Smooth muscle cell (in vitro differentiated cells): ENCODE measurements at regions not wholly inside any gene's neighbourhood (a gene's known extent, or its start where the extent isn't known, plus 50 kb on each side); places are given as distances from the start of the nearest gene placed in this dataset.

ENCODE experiments used
- DNase-seq: peaks from one replicate; lab custom pipeline; 2025; ENCODE audit not compliant: unreplicated experiment; lab: John Stamatoyannopoulos, UW
- H2AFZ ChIP-seq: fragments of 200-600 bp; sonication (generic); 2 replicates; pipeline ENCODE4 v1.6.0; 2016; ENCODE audit warnings: antibody characterized with exemption, low read depth, mild to moderate bottlenecking
- H3F3A ChIP-seq: fragments of 200-600 bp; sonication (generic); 2 replicates; pipeline ENCODE4 v1.6.0; 2017; ENCODE audit warnings: antibody characterized with exemption, low read depth
- H3K27ac ChIP-seq: fragments of 200-600 bp; sonication (generic); 2 replicates; pipeline ENCODE4 v1.5.1; 2016; ENCODE audit warnings: low read depth, mild to moderate bottlenecking
- H3K27me3 ChIP-seq: fragments of 200-600 bp; sonication (generic); 2 replicates; pipeline ENCODE4 v1.6.1; 2016; ENCODE audit warnings: low read depth, mild to moderate bottlenecking
- H3K36me3 ChIP-seq: fragments of 200-600 bp; sonication (generic); 2 replicates; pipeline ENCODE4 v1.5.1; 2016; ENCODE audit warnings: low read depth
- H3K4me1 ChIP-seq: fragments of 200-600 bp; sonication (generic); 2 replicates; pipeline ENCODE4 v1.5.1; 2016; ENCODE audit warnings: low read depth
- H3K4me2 ChIP-seq: fragments of 200-600 bp; sonication (generic); 2 replicates; pipeline ENCODE4 v1.6.0; 2016; ENCODE audit warnings: mild to moderate bottlenecking
- H3K4me3 ChIP-seq: fragments of 200-600 bp; sonication (generic); 2 replicates; pipeline ENCODE4 v1.5.1; 2016; ENCODE audit warnings: mild to moderate bottlenecking
- H3K79me2 ChIP-seq: fragments of 200-600 bp; sonication (generic); 2 replicates; pipeline ENCODE4 v1.6.0; 2016; ENCODE audit warnings: low read depth, mild to moderate bottlenecking
- H3K9ac ChIP-seq: fragments of 200-600 bp; sonication (generic); 2 replicates; pipeline ENCODE4 v1.6.0; 2016; ENCODE audit warnings: low read depth
- H3K9me3 ChIP-seq: fragments of 200-600 bp; sonication (generic); replicated peaks from 2 replicates; pipeline ENCODE4 v1.5.1; 2016; ENCODE audit warnings: low read depth
- H4K20me1 ChIP-seq: fragments of 200-600 bp; sonication (generic); 2 replicates; pipeline ENCODE4 v1.6.0; 2016; ENCODE audit warnings: low read depth
- CTCF ChIP-seq: fragments of 200-600 bp; sonication (generic); IDR thresholded peaks from 2 replicates; pipeline ENCODE4 v1.5.1; 2017; ENCODE audit warnings: borderline replicate concordance, mild to moderate bottlenecking, antibody characterized with exemption; ENCODE audit not compliant: insufficient read depth, poor library complexity, severe bottlenecking
- WGBS: methylation state at CpG from one replicate; pipeline ENCODE4 v1.1.7; 2016; ENCODE audit warnings: low lambda C conversion rate; 5-methylcytosine and 5-hydroxymethylcytosine counted together

- Histone ChIP-seq H3K4me1 (no peaks in the 10 kb centered on the region), H3F3A (no peaks in the 10 kb centered on the region), H3K9me3 (no peaks in the 10 kb centered on the region), H3K4me2 (no peak overlapping the region), H3K27ac (no peak overlapping the region), H3K4me3 (no peak overlapping the region), H3K79me2 (no peaks in the 10 kb centered on the region), H4K20me1 (no peaks in the 10 kb centered on the region), H3K36me3 (no peaks in the 10 kb centered on the region), H3K27me3 (no peaks in the 10 kb centered on the region), H2AFZ (no peak overlapping the region), H3K9ac (no peak overlapping the region)
- DNase-seq = no peak
- no peak for TF ChIP-seq CTCF
These were observed 1479.2 kb downstream of the SLITRK5 start for GRCh38 chr13:89150362-89150761.

- no peaks in the 10 kb centered on the region for H4K20me1 ChIP-seq
- H3K27me3 ChIP-seq = no peaks in the 10 kb centered on the region
- no peak overlapping the region for H2AFZ ChIP-seq
- no peaks in the 10 kb centered on the region for H3F3A ChIP-seq
- H3K36me3 ChIP-seq = no peaks in the 10 kb centered on the region
- DNase-seq = no peak
- no peaks in the 10 kb centered on the region for H3K4me1 ChIP-seq
- no peak overlapping the region for H3K9ac ChIP-seq
- H3K79me2 ChIP-seq = no peaks in the 10 kb centered on the region
- no peak for TF ChIP-seq CTCF
- no peak overlapping the region for H3K4me3 ChIP-seq
- H3K9me3 ChIP-seq = no peaks in the 10 kb centered on the region
- no peak overlapping the region for H3K27ac ChIP-seq
- H3K4me2 ChIP-seq = no peak overlapping the region
- 92% methylated on average over 5 of the region's 5 CpGs for WGBS
These were observed 1482.8 kb downstream of the SLITRK5 start for GRCh38 chr13:89153941-89154340.

GRCh38 chr13:89163096-89163495, 1491.9 kb downstream of the SLITRK5 start:
- Histone ChIP-seq H4K20me1 (no peaks in the 10 kb centered on the region), H3K4me2 (no peak overlapping the region), H3F3A (no peaks in the 10 kb centered on the region), H3K4me1 (no peaks in the 10 kb centered on the region), H3K9ac (no peak overlapping the region), H3K9me3 (no peaks in the 10 kb centered on the region), H2AFZ (no peak overlapping the region), H3K27me3 (no peaks in the 10 kb centered on the region), H3K79me2 (no peaks in the 10 kb centered on the region), H3K27ac (no peak overlapping the region), H3K4me3 (no peak overlapping the region), H3K36me3 (no peaks in the 10 kb centered on the region)
- no peak for TF ChIP-seq CTCF
- no peak for DNase-seq
- WGBS = 96% methylated on average over 16 of the region's 16 CpGs

- no peak overlapping the region for H3K4me2 ChIP-seq
- no peaks in the 10 kb centered on the region for H3K36me3 ChIP-seq
- H3K9ac ChIP-seq = no peak overlapping the region
- no peaks in the 10 kb centered on the region for H3K27me3 ChIP-seq
- no peak for DNase-seq
- no peaks in the 10 kb centered on the region for H3K79me2 ChIP-seq
- 96% methylated on average over 1 of the region's 1 CpG for WGBS
- H3K9me3 ChIP-seq = no peaks in the 10 kb centered on the region
- no peak overlapping the region for H3K27ac ChIP-seq
- H3K4me3 ChIP-seq = no peak overlapping the region
- no peak for TF ChIP-seq CTCF
- no peaks in the 10 kb centered on the region for H4K20me1 ChIP-seq
- H3K4me1 ChIP-seq = no peaks in the 10 kb centered on the region
- H2AFZ ChIP-seq = no peak overlapping the region
- H3F3A ChIP-seq = no peaks in the 10 kb centered on the region
These were observed 1494.5 kb downstream of the SLITRK5 start for GRCh38 chr13:89165685-89166084.
